Fibroblast of the aortic adventitia (primary cell): ENCODE measurements at regions not wholly inside any gene's neighbourhood (a gene's known extent, or its start where the extent isn't known, plus 50 kb on each side); places are given as distances from the start of the nearest gene placed in this dataset.

Experiments used
- DNase-seq: peaks from one replicate; pipeline ENCODE4 v3.0.0-alpha.2; 2010; ENCODE audit warnings: low read depth
- H3K4me3 ChIP-seq: 2 replicates; pipeline ENCODE4 v1.5.1; 2011; ENCODE audit warnings: low read depth, mild to moderate bottlenecking, control low read depth, low read length, moderate library complexity
- TF ChIP-seq, protein P1 (sequence below): IDR thresholded peaks from 2 replicates; pipeline ENCODE4 v1.5.1; 2011; ENCODE audit warnings: mild to moderate bottlenecking, low read length, control low read depth, inconsistent platforms; ENCODE audit not compliant: insufficient read depth

DNA sequence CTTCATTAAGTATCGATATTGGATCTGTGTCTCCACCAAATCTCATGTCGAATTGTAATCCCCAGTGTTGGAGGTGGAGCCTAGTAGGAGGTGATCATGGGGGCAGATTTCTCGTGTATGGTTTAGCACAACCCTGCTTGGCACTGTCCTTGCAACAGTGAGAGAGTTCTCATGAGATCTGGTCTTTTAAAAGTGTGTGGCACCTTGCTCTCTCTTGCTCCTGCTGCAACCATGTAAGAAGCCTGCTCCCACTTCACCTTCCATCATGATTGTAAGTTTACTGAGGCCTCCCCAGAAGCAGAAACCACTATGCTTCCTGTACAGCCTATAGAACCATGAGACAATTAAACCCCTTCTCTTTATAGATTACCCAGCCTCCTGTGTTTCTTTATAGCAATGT, 424.4 kb downstream of the NPHP4 start:
- TF ChIP-seq, protein P1, sequence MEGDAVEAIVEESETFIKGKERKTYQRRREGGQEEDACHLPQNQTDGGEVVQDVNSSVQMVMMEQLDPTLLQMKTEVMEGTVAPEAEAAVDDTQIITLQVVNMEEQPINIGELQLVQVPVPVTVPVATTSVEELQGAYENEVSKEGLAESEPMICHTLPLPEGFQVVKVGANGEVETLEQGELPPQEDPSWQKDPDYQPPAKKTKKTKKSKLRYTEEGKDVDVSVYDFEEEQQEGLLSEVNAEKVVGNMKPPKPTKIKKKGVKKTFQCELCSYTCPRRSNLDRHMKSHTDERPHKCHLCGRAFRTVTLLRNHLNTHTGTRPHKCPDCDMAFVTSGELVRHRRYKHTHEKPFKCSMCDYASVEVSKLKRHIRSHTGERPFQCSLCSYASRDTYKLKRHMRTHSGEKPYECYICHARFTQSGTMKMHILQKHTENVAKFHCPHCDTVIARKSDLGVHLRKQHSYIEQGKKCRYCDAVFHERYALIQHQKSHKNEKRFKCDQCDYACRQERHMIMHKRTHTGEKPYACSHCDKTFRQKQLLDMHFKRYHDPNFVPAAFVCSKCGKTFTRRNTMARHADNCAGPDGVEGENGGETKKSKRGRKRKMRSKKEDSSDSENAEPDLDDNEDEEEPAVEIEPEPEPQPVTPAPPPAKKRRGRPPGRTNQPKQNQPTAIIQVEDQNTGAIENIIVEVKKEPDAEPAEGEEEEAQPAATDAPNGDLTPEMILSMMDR, result no peak
- no peak for DNase-seq
- no peak overlapping the region for H3K4me3 ChIP-seq

DNA sequence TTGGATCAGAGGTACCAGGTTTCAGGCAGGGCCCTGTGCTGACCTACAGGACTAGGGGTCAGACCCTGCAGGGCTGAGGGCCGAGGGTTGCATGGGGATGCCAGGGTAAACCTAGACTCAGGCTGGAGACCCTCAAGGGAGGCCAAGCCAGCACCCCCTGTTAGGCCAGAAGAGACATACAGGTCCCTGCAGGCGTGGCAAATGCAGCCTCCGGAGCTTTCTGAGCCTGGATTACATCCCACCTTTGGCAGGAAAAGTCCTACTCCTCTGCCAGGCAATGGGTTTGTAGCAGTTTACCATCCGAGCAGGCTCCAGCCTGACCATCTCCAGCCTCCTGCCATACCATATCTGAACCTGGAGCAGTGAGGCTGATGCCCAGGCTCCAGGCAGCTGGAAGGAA, 425.3 kb downstream of the NPHP4 start:
- DNase-seq, result no peak
- H3K4me3 ChIP-seq, result no peak overlapping the region
- TF ChIP-seq, protein P1, result no peak

DNA sequence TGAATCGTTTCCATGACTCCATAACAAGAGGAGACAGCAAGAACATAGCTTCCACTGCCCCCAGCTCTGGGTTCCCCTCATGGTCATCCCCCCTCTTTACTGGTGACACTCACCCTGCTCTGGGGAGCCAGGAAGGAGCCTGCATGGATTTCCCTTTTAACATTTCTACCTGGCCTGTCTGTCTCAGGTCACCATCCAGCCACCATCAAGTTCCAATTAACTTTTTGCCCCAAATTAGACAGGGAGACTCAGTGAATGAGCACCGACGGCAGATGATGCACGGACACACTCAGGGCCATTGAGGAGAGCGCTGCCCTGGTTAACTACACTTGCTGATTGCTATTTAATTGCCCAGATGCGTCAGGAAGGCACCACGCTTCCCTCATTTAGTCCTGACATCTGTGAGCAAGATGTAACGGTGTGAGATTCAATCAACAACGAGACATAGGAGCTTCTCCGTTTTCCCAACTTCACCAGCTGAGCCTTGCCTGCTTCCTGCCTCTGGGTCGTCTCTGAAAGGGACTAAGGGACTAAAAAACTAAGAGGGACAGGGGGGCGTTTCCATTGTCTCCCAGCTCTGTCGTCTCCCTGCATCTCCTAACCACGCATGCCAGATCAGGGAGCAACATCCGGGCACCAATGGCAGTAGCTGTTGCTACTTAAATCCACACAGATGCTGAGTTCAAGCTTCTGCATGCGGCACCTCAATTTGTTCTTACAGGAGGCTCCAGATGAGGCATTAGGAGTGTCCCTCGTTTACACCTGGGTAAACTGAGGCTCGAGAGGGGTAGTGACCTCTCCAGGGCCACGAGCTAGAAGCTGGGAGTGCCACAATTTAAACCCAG, 426.7 kb downstream of the NPHP4 start:
- DNase-seq, result no peak
- TF ChIP-seq, protein P1, result no peak

DNA sequence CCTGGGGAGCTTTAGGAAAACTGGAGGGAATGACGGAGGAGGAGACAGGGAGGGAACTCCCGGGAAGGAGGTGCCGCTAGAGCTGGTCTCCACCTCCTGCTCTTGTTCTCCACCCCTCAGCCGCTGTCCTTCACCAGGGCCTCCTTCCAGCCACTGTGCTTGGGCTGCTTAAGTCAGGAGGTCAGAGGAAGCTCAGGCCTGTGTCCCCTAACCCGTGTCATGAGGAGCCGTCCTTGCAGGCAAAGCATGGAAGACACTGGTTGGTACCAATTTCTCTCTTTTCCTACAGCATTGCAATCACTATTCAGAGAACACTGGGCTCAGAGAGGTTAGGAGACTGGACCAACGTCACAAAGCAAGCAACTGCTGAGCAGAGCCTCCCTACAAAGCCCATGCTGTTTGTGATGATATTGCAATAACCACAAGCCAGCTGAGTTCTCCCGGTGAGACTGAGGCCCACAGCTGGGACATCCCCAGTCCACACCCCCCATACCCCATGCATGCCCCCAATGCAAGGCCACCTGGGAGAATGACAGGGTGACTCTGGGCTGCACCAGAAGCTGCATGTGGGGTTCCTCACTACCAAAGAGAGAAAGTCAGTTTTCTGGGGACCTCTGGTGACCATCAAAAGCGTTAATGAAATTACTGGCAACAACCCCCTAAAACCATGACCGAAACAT, 427.5 kb downstream of the NPHP4 start:
- no peak for DNase-seq
- H3K4me3 ChIP-seq, result no peak overlapping the region
- TF ChIP-seq, protein P1, result no peak

More for the DNA sequence above, 426.7 kb downstream of the NPHP4 start:
- no peak overlapping the region for H3K4me3 ChIP-seq

DNA sequence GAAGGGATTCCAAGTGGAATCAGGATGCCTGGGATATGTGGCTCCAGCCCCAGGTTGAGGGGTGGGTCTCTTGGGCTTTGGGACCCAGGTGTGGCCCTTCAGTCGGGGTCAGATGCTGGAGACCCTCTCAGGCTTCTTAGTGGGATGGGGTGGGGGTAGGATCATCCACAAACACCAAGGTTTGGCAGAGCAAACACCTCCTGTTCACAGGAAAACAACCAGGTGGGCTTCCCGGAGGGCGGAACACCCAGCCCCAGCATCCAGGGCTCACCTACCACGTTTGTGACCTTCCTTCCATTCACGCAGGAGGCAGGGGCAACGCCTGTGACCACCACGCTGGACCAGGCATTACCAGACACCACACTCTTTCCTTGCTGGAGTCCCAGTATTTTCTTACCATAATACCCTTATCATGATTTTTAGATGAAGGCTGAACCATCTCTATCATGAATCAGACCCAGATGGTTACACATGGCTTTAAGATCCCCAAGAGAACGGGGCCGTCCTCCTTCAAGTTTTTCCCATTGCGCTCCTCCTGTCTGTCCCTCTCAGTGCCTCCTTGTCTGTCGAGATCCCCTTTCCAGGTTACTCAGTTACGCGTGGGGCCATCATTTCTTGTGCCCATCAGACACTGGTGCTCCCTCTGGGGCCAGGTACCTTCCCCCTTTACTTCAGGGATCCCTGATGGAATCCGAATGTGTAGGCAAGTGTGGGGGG, 428.2 kb downstream of the NPHP4 start:
- TF ChIP-seq, protein P1, result no peak

DNA sequence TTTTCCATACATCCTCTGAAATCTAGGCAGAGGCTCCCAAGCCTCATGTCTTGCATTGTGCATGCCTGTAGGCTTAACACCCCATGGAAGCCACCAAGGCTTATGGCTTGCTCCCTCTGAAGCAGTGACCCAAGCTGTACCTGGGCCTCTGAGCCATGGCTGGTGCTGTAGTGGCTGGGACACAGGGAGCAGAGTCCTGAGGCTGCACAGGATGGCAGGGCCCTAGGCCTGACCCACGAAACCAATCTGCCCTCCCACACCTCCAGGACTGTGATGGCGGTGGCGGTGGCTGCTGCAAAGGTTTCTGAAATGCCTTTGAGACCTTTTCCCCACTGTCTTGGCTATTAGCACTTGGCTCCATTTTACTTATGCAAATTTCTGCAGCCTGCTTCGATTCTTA, 429.5 kb downstream of the NPHP4 start:
- DNase-seq, result no peak
- no peak overlapping the region for H3K4me3 ChIP-seq
- TF ChIP-seq, protein P1, result no peak

More for the DNA sequence above, 428.2 kb downstream of the NPHP4 start:
- DNase-seq, result no peak
- no peak overlapping the region for H3K4me3 ChIP-seq
